ENCODE measurements at regions not wholly inside any gene's neighbourhood (a gene's known extent, or its start where the extent isn't known, plus 50 kb on each side); places are given as distances from the start of the nearest gene placed in this dataset.

GRCh38 chr12:91974541-91975085 lies 171.0 kb downstream of the BTG1 start:
- TF ChIP-seq POLR2A (IDR thresholded peaks at IDR 0.05; ENCODE audit: extremely low read depth, insufficient read length) (no peak), MYC (IDR thresholded peaks at IDR 0.05; ENCODE audit: low read depth, low read length) (no peak), MAX (IDR thresholded peaks at IDR 0.05; ENCODE audit: low read depth, low read length) (no peak), CTCF (IDR thresholded peaks at IDR 0.05; ENCODE audit: low read depth, low read length) (no peak)
- H3K4me3 ChIP-seq (ENCODE audit: low read depth, low read length): no peak overlapping the region
- no peak for DNase-seq (ENCODE audit: low read depth)

GRCh38 chr12:91973813-91974212 lies 171.8 kb downstream of the BTG1 start:
- H3K4me3 ChIP-seq (ENCODE audit: low read depth, low read length): no peak overlapping the region
- TF ChIP-seq MAX (IDR thresholded peaks at IDR 0.05; ENCODE audit: low read depth, low read length): no peak
- no peak for TF ChIP-seq POLR2A (IDR thresholded peaks at IDR 0.05; ENCODE audit: extremely low read depth, insufficient read length)
- TF ChIP-seq CTCF (IDR thresholded peaks at IDR 0.05; ENCODE audit: low read depth, low read length): no peak
- TF ChIP-seq MYC (IDR thresholded peaks at IDR 0.05; ENCODE audit: low read depth, low read length): no peak
- DNase-seq (ENCODE audit: low read depth): no peak

GRCh38 chr12:91972896-91973295 lies 172.8 kb downstream of the BTG1 start:
- TF ChIP-seq MYC (IDR thresholded peaks at IDR 0.05; ENCODE audit: low read depth, low read length): no peak
- no peak for TF ChIP-seq POLR2A (IDR thresholded peaks at IDR 0.05; ENCODE audit: extremely low read depth, insufficient read length)
- no peak for TF ChIP-seq MAX (IDR thresholded peaks at IDR 0.05; ENCODE audit: low read depth, low read length)
- TF ChIP-seq CTCF (IDR thresholded peaks at IDR 0.05; ENCODE audit: low read depth, low read length): no peak
- DNase-seq (ENCODE audit: low read depth): no peak
- no peak overlapping the region for H3K4me3 ChIP-seq (ENCODE audit: low read depth, low read length)

- TF ChIP-seq CTCF (IDR thresholded peaks at IDR 0.05; ENCODE audit: low read depth, low read length) (no peak), MYC (IDR thresholded peaks at IDR 0.05; ENCODE audit: low read depth, low read length) (no peak), POLR2A (IDR thresholded peaks at IDR 0.05; ENCODE audit: extremely low read depth, insufficient read length) (no peak), MAX (IDR thresholded peaks at IDR 0.05; ENCODE audit: low read depth, low read length) (no peak)
- H3K4me3 ChIP-seq (ENCODE audit: low read depth, low read length): no peak overlapping the region
- no peak for DNase-seq (ENCODE audit: low read depth)
Observed at GRCh38 chr12:91968777-91969171, 176.9 kb downstream of the BTG1 start.

- TF ChIP-seq POLR2A (IDR thresholded peaks at IDR 0.05; ENCODE audit: extremely low read depth, insufficient read length) (no peak), CTCF (IDR thresholded peaks at IDR 0.05; ENCODE audit: low read depth, low read length) (no peak), MAX (IDR thresholded peaks at IDR 0.05; ENCODE audit: low read depth, low read length) (no peak), MYC (IDR thresholded peaks at IDR 0.05; ENCODE audit: low read depth, low read length) (no peak)
- no peak for DNase-seq (ENCODE audit: low read depth)
- no peak overlapping the region for H3K4me3 ChIP-seq (ENCODE audit: low read depth, low read length)
Observed at GRCh38 chr12:91968076-91968776, 177.4 kb downstream of the BTG1 start.
